NT2/D1 (cell line): ENCODE measurements at regions not wholly inside any gene's neighbourhood (a gene's known extent, or its start where the extent isn't known, plus 50 kb on each side); places are given as distances from the start of the nearest gene placed in this dataset.

Source experiments
- SUZ12 ChIP-seq: IDR thresholded peaks from 2 replicates; pipeline ENCODE4 v1.6.1; 2011; ENCODE audit not compliant: insufficient read length, insufficient read depth; ENCODE audit errors: extremely low read depth
- YY1 ChIP-seq: IDR thresholded peaks from 2 replicates; pipeline ENCODE4 v1.6.1; 2011; ENCODE audit not compliant: insufficient read length, insufficient read depth
- ZNF274 ChIP-seq: IDR thresholded peaks from 2 replicates; pipeline ENCODE4 v1.6.1; 2011; ENCODE audit warnings: mild to moderate bottlenecking, low read depth, low read length

- TF ChIP-seq YY1: no peak
- TF ChIP-seq ZNF274: no peak
- TF ChIP-seq SUZ12: no peak
These were observed 73.8 kb downstream of the LSMEM1 start for GRCh38 chr7:112554591-112554990.
